ENCODE measurements at regions not wholly inside any gene's neighbourhood (a gene's known extent, or its start where the extent isn't known, plus 50 kb on each side); places are given as distances from the start of the nearest gene placed in this dataset.

GRCh38 chr1:116310180-116310579 is 62.9 kb upstream of the ATP1A1 start:
- 26% methylated on average over 4 of the region's 4 CpGs for WGBS (ENCODE audit: low lambda C conversion rate)
- TF ChIP-seq TAF1 (IDR thresholded peaks at IDR 0.05; ENCODE audit: borderline replicate concordance, low read depth, low read length) = no peak
- TF ChIP-seq FOXJ3 (CRISPR knock-in tag; IDR thresholded peaks at IDR 0.05) = no peak
- no peak for TF ChIP-seq SMC3 (IDR thresholded peaks at IDR 0.05; ENCODE audit: low read depth, low read length)
- TF ChIP-seq, protein P1, sequence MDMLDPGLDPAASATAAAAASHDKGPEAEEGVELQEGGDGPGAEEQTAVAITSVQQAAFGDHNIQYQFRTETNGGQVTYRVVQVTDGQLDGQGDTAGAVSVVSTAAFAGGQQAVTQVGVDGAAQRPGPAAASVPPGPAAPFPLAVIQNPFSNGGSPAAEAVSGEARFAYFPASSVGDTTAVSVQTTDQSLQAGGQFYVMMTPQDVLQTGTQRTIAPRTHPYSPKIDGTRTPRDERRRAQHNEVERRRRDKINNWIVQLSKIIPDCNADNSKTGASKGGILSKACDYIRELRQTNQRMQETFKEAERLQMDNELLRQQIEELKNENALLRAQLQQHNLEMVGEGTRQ (IDR thresholded peaks at IDR 0.05; ENCODE audit: borderline replicate concordance, low read depth, low read length) = no peak
- no peak for TF ChIP-seq PBX3 (IDR thresholded peaks at IDR 0.05)
- TF ChIP-seq NFIC (IDR thresholded peaks at IDR 0.05; ENCODE audit: borderline replicate concordance) = no peak
- TF ChIP-seq GATA2 (CRISPR knock-in tag; IDR thresholded peaks at IDR 0.05) = no peak
- TF ChIP-seq NRF1 (IDR thresholded peaks at IDR 0.05; ENCODE audit: low read depth, low read length) = no peak
- no peak for TF ChIP-seq RCOR1 (IDR thresholded peaks at IDR 0.05; ENCODE audit: low read length)
- no peak for TF ChIP-seq RXRA (IDR thresholded peaks at IDR 0.05; ENCODE audit: borderline replicate concordance, low read depth)
- TF ChIP-seq, protein P2, sequence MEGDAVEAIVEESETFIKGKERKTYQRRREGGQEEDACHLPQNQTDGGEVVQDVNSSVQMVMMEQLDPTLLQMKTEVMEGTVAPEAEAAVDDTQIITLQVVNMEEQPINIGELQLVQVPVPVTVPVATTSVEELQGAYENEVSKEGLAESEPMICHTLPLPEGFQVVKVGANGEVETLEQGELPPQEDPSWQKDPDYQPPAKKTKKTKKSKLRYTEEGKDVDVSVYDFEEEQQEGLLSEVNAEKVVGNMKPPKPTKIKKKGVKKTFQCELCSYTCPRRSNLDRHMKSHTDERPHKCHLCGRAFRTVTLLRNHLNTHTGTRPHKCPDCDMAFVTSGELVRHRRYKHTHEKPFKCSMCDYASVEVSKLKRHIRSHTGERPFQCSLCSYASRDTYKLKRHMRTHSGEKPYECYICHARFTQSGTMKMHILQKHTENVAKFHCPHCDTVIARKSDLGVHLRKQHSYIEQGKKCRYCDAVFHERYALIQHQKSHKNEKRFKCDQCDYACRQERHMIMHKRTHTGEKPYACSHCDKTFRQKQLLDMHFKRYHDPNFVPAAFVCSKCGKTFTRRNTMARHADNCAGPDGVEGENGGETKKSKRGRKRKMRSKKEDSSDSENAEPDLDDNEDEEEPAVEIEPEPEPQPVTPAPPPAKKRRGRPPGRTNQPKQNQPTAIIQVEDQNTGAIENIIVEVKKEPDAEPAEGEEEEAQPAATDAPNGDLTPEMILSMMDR (IDR thresholded peaks at IDR 0.05) = no peak
- TF ChIP-seq CHD2 (IDR thresholded peaks at IDR 0.05; ENCODE audit: low read length, partially characterized antibody) = no peak
- TF ChIP-seq FOXM1 (IDR thresholded peaks at IDR 0.05; ENCODE audit: low read depth) = no peak
- no peak for TF ChIP-seq MAX (IDR thresholded peaks at IDR 0.05; ENCODE audit: low read depth)
- TF ChIP-seq TEAD4 (IDR thresholded peaks at IDR 0.05; ENCODE audit: borderline replicate concordance, insufficient read depth) = no peak
- TF ChIP-seq ELF1 (IDR thresholded peaks at IDR 0.05) = no peak
- TF ChIP-seq RFX5 (IDR thresholded peaks at IDR 0.05; ENCODE audit: low read length) = no peak
- TF ChIP-seq RAD21 (IDR thresholded peaks at IDR 0.05; ENCODE audit: low read length) = no peak
- no peaks in the 10 kb centered on the region for H3K36me3 ChIP-seq (replicated peaks in 1 of 2; ENCODE audit: control insufficient read depth in 1 of 2, insufficient read depth in 2 of 2, low read length in 1 of 2)

More at GRCh38 chr1:116310180-116310579, 62.9 kb upstream of the ATP1A1 start:
- Histone ChIP-seq H3F3A (replicated peaks; ENCODE audit: insufficient read depth) (no peaks in the 10 kb centered on the region), H3K4me3 (ENCODE audit: low read depth in 2 of 2, low read length in 1 of 2) (no peak overlapping the region), H3K4me1 (ENCODE audit: control insufficient read depth in 1 of 2, insufficient read depth in 2 of 2, low read depth in 1 of 2, low read length in 1 of 2) (peaks cover 0 to 5% of the 10 kb centered on the region in 2 experiments; a peak in 1 of 4 replicates), H3K79me2 (ENCODE audit: insufficient read depth) (no peaks in the 10 kb centered on the region), H2AFZ (ENCODE audit: low read depth) (no peak overlapping the region), H3K9me2 (no peaks in the 10 kb centered on the region), H3K4me2 (no peak overlapping the region), H3K9ac (no peak overlapping the region), H3K27ac (ENCODE audit: low read depth in 2 of 2, low read length in 1 of 2) (no peak overlapping the region; a peak in 1 of 4 replicates), H3K9me3 (no peaks in the 10 kb centered on the region), H3K27me3 (ENCODE audit: insufficient read depth) (no peaks in the 10 kb centered on the region), H4K20me1 (ENCODE audit: insufficient read depth) (no peaks in the 10 kb centered on the region)
- ChIA-PET POLR2A (interaction anchor here (1.2 kb wide), 1 partner anchor 87 kb away, joined by 3 read pairs; no protein-coding TSS in a partner anchor), CTCF (interaction anchor here (1.0 to 1.8 kb wide), 2 partner anchors 42 to 171 kb away, joined by 3 to 8 read pairs; no protein-coding TSS in a partner anchor)
- DNase-seq = peak; percentile 19

Data from SK-N-SH (cell line).